H1 (cell line): ENCODE measurements at regions not wholly inside any gene's neighbourhood (a gene's known extent, or its start where the extent isn't known, plus 50 kb on each side); places are given as distances from the start of the nearest gene placed in this dataset.

ENCODE experiments used
- CTCF ChIA-PET: fragments of 300-600 bp; sonication (Branson Sonifier 250); formaldehyde crosslinking; loops from one replicate; lab custom pipeline; 2021; ENCODE audit not compliant: partially characterized antibody; lab: Charles Lee
- POLR2A ChIA-PET: fragments of 300-600 bp; sonication (Branson Sonifier 250); formaldehyde crosslinking; loops from one replicate; lab custom pipeline; 2021; ENCODE audit warnings: inconsistent platforms; ENCODE audit not compliant: partially characterized antibody; lab: Charles Lee
- DNase-seq, 2 experiments: peaks; one replicate each; pipeline versions ENCODE4 v3.0.0 to v3.0.0-alpha.2; 2010 to 2022; ENCODE audit warnings: low spot score in 2 of 2, low read depth in 1 of 2, mixed read lengths in 1 of 2
- FAIRE-seq: peaks from 2 replicates; lab custom pipeline; 2011; peaks lifted over from hg19 to GRCh38; lab: Jason Lieb, UNC
- H2AFZ ChIP-seq: 2 replicates; pipeline ENCODE4 v1.8.1; 2012; ENCODE audit warnings: low read length, inconsistent platforms
- H2AK5ac ChIP-seq: 2 replicates; pipeline ENCODE4 v1.6.1; 2013; ENCODE audit warnings: low read depth, low read length
- H2BK120ac ChIP-seq: replicated peaks from 2 replicates; pipeline ENCODE3; 2013; ENCODE audit warnings: low read depth, low read length, inconsistent platforms
- H2BK12ac ChIP-seq: 2 replicates; pipeline ENCODE4 v1.6.1; 2013; ENCODE audit warnings: low read depth, low read length
- H2BK15ac ChIP-seq: 2 replicates; pipeline ENCODE4 v1.6.1; 2013; ENCODE audit warnings: low read length
- H2BK20ac ChIP-seq: 2 replicates; pipeline ENCODE4 v1.6.1; 2013; ENCODE audit warnings: low read length
- H2BK5ac ChIP-seq: 2 replicates; pipeline ENCODE4 v1.6.1; 2013; ENCODE audit warnings: low read depth, low read length
- H3K14ac ChIP-seq: 2 replicates; pipeline ENCODE4 v1.6.1; 2013; ENCODE audit warnings: inconsistent platforms; ENCODE audit not compliant: insufficient read length
- H3K18ac ChIP-seq: 2 replicates; pipeline ENCODE4 v1.6.1; 2013; ENCODE audit warnings: low read length; ENCODE audit errors: extremely low read depth
- H3K23ac ChIP-seq: 2 replicates; pipeline ENCODE4 v1.6.1; 2013; ENCODE audit warnings: inconsistent platforms; ENCODE audit not compliant: insufficient read length
- H3K23me2 ChIP-seq: 2 replicates; pipeline ENCODE4 v1.6.1; 2013; ENCODE audit warnings: low read depth, low read length
- H3K27ac ChIP-seq: 2 replicates; pipeline ENCODE4 v1.6.1; 2011; ENCODE audit warnings: low read depth, low read length, inconsistent platforms
- H3K27me3 ChIP-seq, 4 experiments: replicated peaks in 1 of 4; 1 replicate in 1 of 4; 2 replicates in 3 of 4; pipeline versions ENCODE4 v1.6.1 to v1.8.1; 2011 to 2013; ENCODE audit warnings: low read length in 3 of 4, mild to moderate bottlenecking in 3 of 4, inconsistent platforms in 2 of 4, mixed read lengths in 2 of 4, moderate library complexity in 1 of 4; ENCODE audit not compliant: control insufficient read depth in 3 of 4, insufficient read depth in 3 of 4; ENCODE audit errors: extremely low read depth in 1 of 4
- H3K36me3 ChIP-seq, 4 experiments: 2 replicates each; pipeline versions ENCODE4 v1.6.1 to v1.8.1; 2011 to 2013; ENCODE audit warnings: mild to moderate bottlenecking in 4 of 4, low read length in 3 of 4, moderate library complexity in 2 of 4, control low read depth in 1 of 4, inconsistent platforms in 1 of 4; ENCODE audit not compliant: insufficient read depth in 4 of 4, control insufficient read depth in 2 of 4
- H3K4ac ChIP-seq: replicated peaks from 2 replicates; pipeline ENCODE3; 2013; ENCODE audit warnings: low read length, low read depth, mixed read lengths, inconsistent platforms; ENCODE audit not compliant: insufficient read length
- H3K4me1 ChIP-seq, 4 experiments: replicated peaks in 1 of 4; 1 replicate in 1 of 4; 2 replicates in 3 of 4; pipeline versions ENCODE4 v1.6.1 to v1.8.1; 2011 to 2013; ENCODE audit warnings: low read length in 3 of 4, inconsistent platforms in 2 of 4, mixed read lengths in 1 of 4; ENCODE audit not compliant: insufficient read depth in 4 of 4, control insufficient read depth in 3 of 4
- H3K4me2 ChIP-seq, 2 experiments: 2 replicates each; pipeline versions ENCODE4 v1.6.1 to v1.8.1; 2011 to 2013; ENCODE audit warnings: low read depth in 2 of 2, low read length in 2 of 2, control low read depth in 1 of 2, inconsistent platforms in 1 of 2, mild to moderate bottlenecking in 1 of 2; ENCODE audit not compliant: insufficient read depth in 1 of 2
- H3K4me3 ChIP-seq, 4 experiments: fragments of 200-600, 300-600 bp in 1 of 4; sonication (generic), shearing (Covaris generic), sonication (Bioruptor Twin) in 1 of 4; 2 replicates each; pipeline versions ENCODE4 v1.5.1 to v1.8.1; 2011 to 2016; ENCODE audit warnings: low read length in 4 of 4, low read depth in 3 of 4, control low read depth in 2 of 4, inconsistent platforms in 2 of 4, mild to moderate bottlenecking in 2 of 4, mixed read lengths in 1 of 4, moderate library complexity in 1 of 4; ENCODE audit not compliant: insufficient read depth in 2 of 4; ENCODE audit errors: extremely low read depth in 1 of 4
- H3K56ac ChIP-seq: replicated peaks from 2 replicates; pipeline ENCODE3; 2013; ENCODE audit warnings: low read depth, mild to moderate bottlenecking, mixed read lengths, low read length, inconsistent platforms; ENCODE audit not compliant: insufficient read length
- H3K79me1 ChIP-seq: 2 replicates; pipeline ENCODE4 v1.6.1; 2013; ENCODE audit warnings: low read depth, low read length, control low read depth
- H3K79me2 ChIP-seq, 2 experiments: 2 replicates each; pipeline versions ENCODE4 v1.6.1 to v1.8.1; 2012 to 2013; ENCODE audit warnings: low read length in 2 of 2, mild to moderate bottlenecking in 2 of 2, inconsistent platforms in 1 of 2; ENCODE audit not compliant: insufficient read depth in 2 of 2, control insufficient read depth in 1 of 2
- H3K9ac ChIP-seq, 4 experiments: replicated peaks in 1 of 4; 1 replicate in 1 of 4; 2 replicates in 3 of 4; pipeline versions ENCODE4 v1.6.1 to v1.8.1; 2011 to 2013; ENCODE audit warnings: low read depth in 3 of 4, low read length in 3 of 4, control low read depth in 2 of 4, mild to moderate bottlenecking in 2 of 4, moderate library complexity in 2 of 4, inconsistent platforms in 1 of 4; ENCODE audit errors: extremely low read depth in 1 of 4
- H3K9me3 ChIP-seq, 2 experiments: 2 replicates each; pipeline versions ENCODE4 v1.6.1 to v1.8.1; 2012 to 2013; ENCODE audit warnings: mild to moderate bottlenecking in 2 of 2, moderate library complexity in 2 of 2, control low read depth in 1 of 2, inconsistent platforms in 1 of 2, low read depth in 1 of 2, low read length in 1 of 2, mixed read lengths in 1 of 2; ENCODE audit not compliant: insufficient read depth in 2 of 2
- H4K20me1 ChIP-seq, 2 experiments: replicated peaks in 1 of 2; 2 replicates each; pipeline versions ENCODE3 to v1.8.1; 2011 to 2013; ENCODE audit warnings: inconsistent platforms in 2 of 2, low read length in 2 of 2, mild to moderate bottlenecking in 1 of 2; ENCODE audit not compliant: insufficient read depth in 2 of 2, control insufficient read depth in 1 of 2
- H4K5ac ChIP-seq: 2 replicates; pipeline ENCODE4 v1.6.1; 2013; ENCODE audit warnings: low read length, low read depth, mixed read lengths, inconsistent platforms; ENCODE audit not compliant: insufficient read length
- H4K8ac ChIP-seq: 2 replicates; pipeline ENCODE4 v1.8.0; 2013; ENCODE audit warnings: mild to moderate bottlenecking, moderate library complexity, low read length, inconsistent platforms; ENCODE audit not compliant: insufficient read depth; ENCODE audit errors: extremely low read depth
- H4K91ac ChIP-seq: replicated peaks from 2 replicates; pipeline ENCODE3; 2013; ENCODE audit warnings: low read length, mixed read lengths, inconsistent platforms; ENCODE audit not compliant: insufficient read length
- CTCF ChIP-seq, 3 experiments: IDR thresholded peaks; 1 replicate in 2 of 3; 2 replicates in 1 of 3; pipeline versions ENCODE4 v1.5.1 to v1.6.1; 2011; ENCODE audit warnings: low read length in 3 of 3, mild to moderate bottlenecking in 3 of 3, inconsistent platforms in 2 of 3, low read depth in 1 of 3, moderate library complexity in 1 of 3; ENCODE audit not compliant: insufficient read depth in 1 of 3; ENCODE audit errors: control extremely low read depth in 1 of 3
- SP1 ChIP-seq: IDR thresholded peaks from 2 replicates; pipeline ENCODE4 v1.6.1; 2011; ENCODE audit warnings: low read depth, low read length
- WGBS, 2 experiments: shearing (Covaris generic) in 1 of 2; methylation state at CpG; one replicate each; pipeline versions ENCODE4 v1.1.6 to v1.1.7; 2013 to 2015; ENCODE audit warnings: low lambda C conversion rate in 2 of 2, mixed read lengths in 2 of 2, inconsistent platforms in 1 of 2, low coverage in 1 of 2, missing lambda C conversion rate in 1 of 2; ENCODE audit not compliant: insufficient replicate concordance in 2 of 2, insufficient coverage in 1 of 2, insufficient read length in 1 of 2; ENCODE audit errors: extremely low coverage in 1 of 2, missing lambda C conversion rate in 1 of 2; 5-methylcytosine and 5-hydroxymethylcytosine counted together

GRCh38 chr9:33638391-33638915 lies 114.4 kb downstream of the ANKRD18B start:
- Histone ChIP-seq H3K4me3 (no peak overlapping the region), H3K14ac (no peak overlapping the region), H4K8ac (no peak overlapping the region), H3K23me2 (no peaks in the 10 kb centered on the region), H3K79me1 (no peaks in the 10 kb centered on the region), H4K5ac (no peak overlapping the region), H3K4me1 (no peaks in the 10 kb centered on the region), H3K23ac (no peak overlapping the region), H3K27me3 (no peaks in the 10 kb centered on the region), H2AFZ (peak overlapping the region; percentile 94), H2BK5ac (no peak overlapping the region), H3K4me2 (no peak overlapping the region), H3K27ac (no peak overlapping the region), H2AK5ac (no peak overlapping the region), H3K9me3 (no peaks in the 10 kb centered on the region), H4K20me1 (no peaks in the 10 kb centered on the region), H3K79me2 (no peaks in the 10 kb centered on the region), H3K36me3 (no peaks in the 10 kb centered on the region), H3K56ac (no peak overlapping the region), H3K4ac (no peak overlapping the region), H2BK15ac (no peak overlapping the region), H2BK20ac (no peak overlapping the region), H3K9ac (no peak overlapping the region), H4K91ac (no peak overlapping the region), H2BK120ac (no peak overlapping the region), H3K18ac (no peak overlapping the region), H2BK12ac (no peak overlapping the region)
- peak; percentile 58 for FAIRE-seq
- ChIA-PET POLR2A (interaction anchor here (1.0 kb wide), 1 partner anchor 11 kb away, joined by 3 read pairs; no protein-coding TSS in a partner anchor), CTCF (interaction anchor here (0.6 to 2.7 kb wide), 10 partner anchors 9 to 94 kb away, joined by 3 to 10 read pairs (median 6); no protein-coding TSS in a partner anchor)
- TF ChIP-seq SP1 (no peak), CTCF (IDR thresholded peaks at IDR 0.05; ENCODE audit: control extremely low read depth in 1 of 3, insufficient read depth in 1 of 3, low read depth in 1 of 3, low read length in 3 of 3) (peak in 1 of 3 experiments; percentile 10; a peak in 1 of 4 replicates)
- no peak for DNase-seq
- WGBS, 2 experiments = 92% methylated on average over 6 of the region's 6 CpGs; no CpG with 5 or more reads in 1 of the 2 experiments
